Hepatocyte (in vitro differentiated cells): ENCODE measurements at regions not wholly inside any gene's neighbourhood (a gene's known extent, or its start where the extent isn't known, plus 50 kb on each side); places are given as distances from the start of the nearest gene placed in this dataset.
"Not testable (repeated sequence)": the region's sequence is repeated elsewhere in the genome, so short reads cannot be mapped to it uniquely, and the experiment has no call there.

Source experiments
- DNase-seq: peaks from one replicate; pipeline ENCODE4 v3.0.0-alpha.2; 2016; ENCODE audit warnings: low spot score
- H2AFZ ChIP-seq: fragments of 200-600 bp; sonication (generic); 2 replicates; pipeline ENCODE4 v1.6.0; 2016; ENCODE audit warnings: antibody characterized with exemption, mild to moderate bottlenecking
- H3K27ac ChIP-seq: fragments of 200-600 bp; sonication (generic); 2 replicates; pipeline ENCODE4 v1.5.1; 2016; ENCODE audit warnings: mild to moderate bottlenecking
- H3K27me3 ChIP-seq: fragments of 200-600 bp; sonication (generic); 2 replicates; pipeline ENCODE4 v1.6.1; 2016
- H3K36me3 ChIP-seq: fragments of 200-600 bp; sonication (generic); replicated peaks from 2 replicates; pipeline ENCODE4 v1.5.1; 2016; ENCODE audit warnings: low read depth; ENCODE audit not compliant: insufficient read depth
- H3K4me1 ChIP-seq: fragments of 200-600 bp; sonication (generic); 2 replicates; pipeline ENCODE4 v1.5.1; 2016; ENCODE audit warnings: mild to moderate bottlenecking, moderate library complexity; ENCODE audit not compliant: insufficient read depth
- H3K4me2 ChIP-seq: fragments of 200-600 bp; sonication (generic); 2 replicates; pipeline ENCODE4 v1.6.0; 2016
- H3K4me3 ChIP-seq: fragments of 200-600 bp; sonication (generic); 2 replicates; pipeline ENCODE4 v1.5.1; 2016; ENCODE audit warnings: mild to moderate bottlenecking
- H3K79me2 ChIP-seq: fragments of 200-600 bp; sonication (generic); 2 replicates; pipeline ENCODE4 v1.6.0; 2017; ENCODE audit warnings: mild to moderate bottlenecking
- H3K9me2 ChIP-seq: fragments of 200-600 bp; sonication (generic); replicated peaks from 2 replicates; pipeline ENCODE4 v1.6.0; 2017; ENCODE audit warnings: mild to moderate bottlenecking; ENCODE audit not compliant: insufficient read depth
- H3K9me3 ChIP-seq: fragments of 200-600 bp; sonication (generic); 2 replicates; pipeline ENCODE4 v1.5.1; 2016; ENCODE audit warnings: low read depth, mild to moderate bottlenecking
- H4K20me1 ChIP-seq: fragments of 200-600 bp; sonication (generic); 2 replicates; pipeline ENCODE4 v1.6.0; 2016; ENCODE audit warnings: mild to moderate bottlenecking; ENCODE audit not compliant: insufficient read depth, poor library complexity, severe bottlenecking
- CTCF ChIP-seq: fragments of 200-600 bp; sonication (generic); IDR thresholded peaks from 2 replicates; pipeline ENCODE4 v1.5.1; 2016; ENCODE audit warnings: antibody characterized with exemption, mild to moderate bottlenecking; ENCODE audit not compliant: poor library complexity
- EZH2 ChIP-seq: fragments of 200-600 bp; sonication (generic); IDR thresholded peaks from 2 replicates; pipeline ENCODE4 v1.6.1; 2016; ENCODE audit warnings: antibody characterized with exemption, mild to moderate bottlenecking, borderline replicate concordance
- EZH2phosphoT487 ChIP-seq: fragments of 200-600 bp; sonication (generic); IDR thresholded peaks from one replicate; pipeline ENCODE4 v1.6.1; 2018; ENCODE audit warnings: antibody characterized with exemption, mild to moderate bottlenecking, low read depth, moderate library complexity; ENCODE audit not compliant: unreplicated experiment, severe bottlenecking
- WGBS: methylation state at CpG from one replicate; pipeline ENCODE4 v1.1.6; 2016; ENCODE audit warnings: low lambda C conversion rate; ENCODE audit errors: missing lambda C conversion rate; 5-methylcytosine and 5-hydroxymethylcytosine counted together

GRCh38 chr7:89607792-89608191 lies 546.5 kb upstream of the STEAP1 start:
- no peak overlapping the region for H2AFZ ChIP-seq
- TF ChIP-seq CTCF (no peak), EZH2 (no peak), EZH2phosphoT487 (no peak)
- no peaks in the 10 kb centered on the region for H3K9me3 ChIP-seq
- H3K9me2 ChIP-seq: no peaks in the 10 kb centered on the region
- H3K27ac ChIP-seq: no peak overlapping the region
- H3K27me3 ChIP-seq: no peaks in the 10 kb centered on the region
- H3K4me2 ChIP-seq: no peak overlapping the region
- no peaks in the 10 kb centered on the region for H3K36me3 ChIP-seq
- H3K79me2 ChIP-seq: no peaks in the 10 kb centered on the region
- H3K4me3 ChIP-seq: no peak overlapping the region
- no peaks in the 10 kb centered on the region for H3K4me1 ChIP-seq
- H4K20me1 ChIP-seq: no peaks in the 10 kb centered on the region
- no peak for DNase-seq

- not testable (repeated sequence) for H3K4me1 ChIP-seq, H3K9me3 ChIP-seq, H3K4me2 ChIP-seq, H2AFZ ChIP-seq, H3K27ac ChIP-seq, H3K36me3 ChIP-seq, H4K20me1 ChIP-seq, H3K27me3 ChIP-seq, H3K9me2 ChIP-seq, H3K79me2 ChIP-seq, DNase-seq, H3K4me3 ChIP-seq
- 93% methylated on average over 6 of the region's 6 CpGs for WGBS
Measured at GRCh38 chr7:89616829-89617228, 537.4 kb upstream of the STEAP1 start.

- no peaks in the 10 kb centered on the region for H3K4me1 ChIP-seq
- TF ChIP-seq EZH2phosphoT487: no peak
- no peak for TF ChIP-seq CTCF
- no peak for TF ChIP-seq EZH2
- no peak for DNase-seq
- no peak overlapping the region for H3K27ac ChIP-seq
- H2AFZ ChIP-seq: no peak overlapping the region
- H4K20me1 ChIP-seq: no peaks in the 10 kb centered on the region
- no peaks in the 10 kb centered on the region for H3K9me2 ChIP-seq
- H3K4me3 ChIP-seq: no peak overlapping the region
- no peaks in the 10 kb centered on the region for H3K36me3 ChIP-seq
- 34% methylated on average over 3 of the region's 3 CpGs for WGBS
- no peaks in the 10 kb centered on the region for H3K27me3 ChIP-seq
- H3K9me3 ChIP-seq: no peaks in the 10 kb centered on the region
- no peak overlapping the region for H3K4me2 ChIP-seq
- H3K79me2 ChIP-seq: no peaks in the 10 kb centered on the region
Measured at GRCh38 chr7:89618274-89618673, 536.0 kb upstream of the STEAP1 start.

GRCh38 chr7:89621925-89622641 lies 532.2 kb upstream of the STEAP1 start:
- no peaks in the 10 kb centered on the region for H3K9me2 ChIP-seq
- no peaks in the 10 kb centered on the region for H4K20me1 ChIP-seq
- no peaks in the 10 kb centered on the region for H3K79me2 ChIP-seq
- TF ChIP-seq EZH2phosphoT487 (no peak), CTCF (no peak), EZH2 (no peak)
- no peak overlapping the region for H3K4me3 ChIP-seq
- H3K27me3 ChIP-seq: no peaks in the 10 kb centered on the region
- no peaks in the 10 kb centered on the region for H3K4me1 ChIP-seq
- H3K9me3 ChIP-seq: no peaks in the 10 kb centered on the region
- no peak overlapping the region for H2AFZ ChIP-seq
- DNase-seq: no peak
- no peaks in the 10 kb centered on the region for H3K36me3 ChIP-seq
- H3K27ac ChIP-seq: no peak overlapping the region
- WGBS: 90% methylated on average over 4 of the region's 4 CpGs
- H3K4me2 ChIP-seq: no peak overlapping the region
